Esophagus muscularis mucosa (tissue), 4 donors: ENCODE measurements at regions not wholly inside any gene's neighbourhood (a gene's known extent, or its start where the extent isn't known, plus 50 kb on each side); places are given as distances from the start of the nearest gene placed in this dataset.

Experiments used
- DNase-seq: peaks from one replicate; pipeline ENCODE4 v3.0.0-alpha.2; 2017; ENCODE audit errors: extremely low spot score
- H3K27ac ChIP-seq, 4 donors: fragments of 200-600 bp; sonication (generic); replicated peaks in 1 of 4; 1 replicate in 3 of 4; 2 replicates in 1 of 4; pipeline ENCODE4 v1.5.1; 2016 to 2019; ENCODE audit warnings: mild to moderate bottlenecking in 1 of 4
- H3K27me3 ChIP-seq, 4 donors: fragments of 200-600 bp; sonication (generic); one replicate each; pipeline versions ENCODE4 v1.5.1 to v1.6.0; 2016 to 2019
- H3K36me3 ChIP-seq, 4 donors: fragments of 200-600 bp; sonication (generic); one replicate each; pipeline ENCODE4 v1.5.1; 2016 to 2019
- H3K4me1 ChIP-seq, 4 donors: fragments of 200-600 bp; sonication (generic); one replicate each; pipeline ENCODE4 v1.5.1; 2016 to 2019
- H3K4me3 ChIP-seq, 4 donors: fragments of 200-600 bp; sonication (generic); 1 replicate in 2 of 4; 2 replicates in 2 of 4; pipeline ENCODE4 v1.5.1; 2016 to 2019; ENCODE audit warnings: mild to moderate bottlenecking in 4 of 4, moderate library complexity in 1 of 4
- H3K9me3 ChIP-seq, 4 donors: fragments of 200-600 bp; sonication (generic); 1 replicate in 3 of 4; 2 replicates in 1 of 4; pipeline ENCODE4 v1.5.1; 2016 to 2019
- EP300 ChIP-seq: sonication (generic); formaldehyde crosslinking; IDR thresholded peaks from one replicate; pipeline ENCODE4 v1.6.1; 2017; ENCODE audit warnings: antibody characterized with exemption
- POLR2A ChIP-seq: fragments of 450-650 bp; IDR thresholded peaks from one replicate; pipeline ENCODE4 v1.6.1; 2017; ENCODE audit warnings: antibody characterized with exemption, moderate library complexity, mild to moderate bottlenecking, low read depth
- POLR2AphosphoS5 ChIP-seq, 2 donors: sonication (generic); formaldehyde crosslinking; IDR thresholded peaks; one replicate each; pipeline ENCODE4 v1.6.1; 2017; ENCODE audit warnings: antibody characterized with exemption in 2 of 2
- WGBS: methylation state at CpG from one replicate; pipeline ENCODE4 v1.1.5; 2018; 5-methylcytosine and 5-hydroxymethylcytosine counted together
- intact Hi-C: fragments of 100-400 bp; cut with DNase I; formaldehyde crosslinking; loops from one replicate; pipeline ENCODE4 v1.15.1; 2023
- TF ChIP-seq, protein P1 (sequence below), 3 experiments: fragments of 200-600 bp in 2 of 3; fragments of 450-650 bp in 1 of 3; sonication (generic) in 2 of 3; IDR thresholded peaks; one replicate each; pipeline ENCODE4 v1.5.1; 2017 to 2019; ENCODE audit warnings: antibody characterized with exemption in 3 of 3, mild to moderate bottlenecking in 2 of 3, moderate library complexity in 1 of 3

DNA sequence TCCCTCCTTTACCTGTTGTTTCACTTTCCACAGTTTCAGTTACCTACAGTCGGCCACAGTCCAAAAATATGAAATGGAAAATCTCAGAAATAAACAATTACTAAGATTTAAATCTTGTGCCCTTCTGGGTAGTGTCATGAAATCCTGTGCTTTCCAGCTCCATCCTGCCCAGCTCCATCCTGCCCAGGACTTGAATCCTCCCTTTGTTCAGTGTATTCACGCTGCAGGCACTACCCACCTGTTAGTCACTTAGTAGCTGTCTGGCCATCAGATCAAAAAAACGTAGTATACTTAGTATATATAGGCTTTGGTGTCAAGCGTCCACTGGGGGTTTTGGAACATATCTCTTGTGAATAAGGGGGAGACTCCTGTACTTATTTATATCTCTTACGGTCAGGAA lies 329.0 kb upstream of the SEMA6D start:
- intact Hi-C loops: no loop called here
- TF ChIP-seq, protein P1, sequence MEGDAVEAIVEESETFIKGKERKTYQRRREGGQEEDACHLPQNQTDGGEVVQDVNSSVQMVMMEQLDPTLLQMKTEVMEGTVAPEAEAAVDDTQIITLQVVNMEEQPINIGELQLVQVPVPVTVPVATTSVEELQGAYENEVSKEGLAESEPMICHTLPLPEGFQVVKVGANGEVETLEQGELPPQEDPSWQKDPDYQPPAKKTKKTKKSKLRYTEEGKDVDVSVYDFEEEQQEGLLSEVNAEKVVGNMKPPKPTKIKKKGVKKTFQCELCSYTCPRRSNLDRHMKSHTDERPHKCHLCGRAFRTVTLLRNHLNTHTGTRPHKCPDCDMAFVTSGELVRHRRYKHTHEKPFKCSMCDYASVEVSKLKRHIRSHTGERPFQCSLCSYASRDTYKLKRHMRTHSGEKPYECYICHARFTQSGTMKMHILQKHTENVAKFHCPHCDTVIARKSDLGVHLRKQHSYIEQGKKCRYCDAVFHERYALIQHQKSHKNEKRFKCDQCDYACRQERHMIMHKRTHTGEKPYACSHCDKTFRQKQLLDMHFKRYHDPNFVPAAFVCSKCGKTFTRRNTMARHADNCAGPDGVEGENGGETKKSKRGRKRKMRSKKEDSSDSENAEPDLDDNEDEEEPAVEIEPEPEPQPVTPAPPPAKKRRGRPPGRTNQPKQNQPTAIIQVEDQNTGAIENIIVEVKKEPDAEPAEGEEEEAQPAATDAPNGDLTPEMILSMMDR (IDR thresholded peaks at IDR 0.05): no peak
- TF ChIP-seq POLR2AphosphoS5 (IDR thresholded peaks at IDR 0.05): no peak
- TF ChIP-seq EP300: no peak
- TF ChIP-seq POLR2A: no peak
- WGBS: 78% methylated on average over 5 of the region's 5 CpGs
- DNase-seq: no peak
- H3K9me3 ChIP-seq: no peaks in the 10 kb centered on the region
- H3K27ac ChIP-seq: no peak overlapping the region
- no peaks in the 10 kb centered on the region for H3K36me3 ChIP-seq
- H3K27me3 ChIP-seq: no peaks in the 10 kb centered on the region
- H3K4me3 ChIP-seq: no peak overlapping the region
- H3K4me1 ChIP-seq: peaks cover 0 to 16% (median 12%) of the 10 kb centered on the region in 4 donors

DNA sequence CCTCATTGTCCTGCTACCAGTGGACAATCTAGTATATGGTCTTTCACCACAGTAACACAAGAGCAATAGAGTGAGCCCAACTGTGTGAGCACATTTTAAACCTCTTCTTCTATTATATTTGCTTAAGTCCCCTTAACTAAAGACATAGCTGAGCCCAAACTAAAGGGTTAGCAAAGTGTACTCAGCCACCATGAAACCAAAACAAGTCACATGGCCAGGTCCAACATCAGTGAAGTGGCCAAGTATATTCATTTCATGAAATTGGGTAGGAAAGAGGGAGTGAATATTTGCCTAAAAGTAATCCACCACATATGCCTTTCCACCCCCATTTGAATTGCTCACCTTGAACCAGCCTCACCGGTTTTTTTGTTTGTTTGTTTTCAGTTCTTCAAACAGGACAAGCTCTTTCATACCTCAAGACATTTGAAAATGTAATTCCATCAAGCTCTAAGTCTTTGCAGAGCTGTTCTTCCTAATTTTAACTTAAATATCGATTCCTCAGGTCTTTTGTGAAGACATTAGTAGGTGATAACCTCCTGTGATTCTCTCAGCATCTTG lies 327.0 kb upstream of the SEMA6D start:
- no peak overlapping the region for H3K4me3 ChIP-seq
- intact Hi-C loops: no loop called here
- no peak for TF ChIP-seq POLR2A
- TF ChIP-seq POLR2AphosphoS5 (IDR thresholded peaks at IDR 0.05): no peak
- no peak for TF ChIP-seq EP300
- TF ChIP-seq, protein P1 (IDR thresholded peaks at IDR 0.05): no peak
- H3K36me3 ChIP-seq: no peaks in the 10 kb centered on the region
- DNase-seq: no peak
- H3K27ac ChIP-seq: no peak overlapping the region
- no peaks in the 10 kb centered on the region for H3K9me3 ChIP-seq
- H3K27me3 ChIP-seq: no peaks in the 10 kb centered on the region
- no peaks in the 10 kb centered on the region for H3K4me1 ChIP-seq
- 97% methylated on average over 2 of the region's 2 CpGs for WGBS

DNA sequence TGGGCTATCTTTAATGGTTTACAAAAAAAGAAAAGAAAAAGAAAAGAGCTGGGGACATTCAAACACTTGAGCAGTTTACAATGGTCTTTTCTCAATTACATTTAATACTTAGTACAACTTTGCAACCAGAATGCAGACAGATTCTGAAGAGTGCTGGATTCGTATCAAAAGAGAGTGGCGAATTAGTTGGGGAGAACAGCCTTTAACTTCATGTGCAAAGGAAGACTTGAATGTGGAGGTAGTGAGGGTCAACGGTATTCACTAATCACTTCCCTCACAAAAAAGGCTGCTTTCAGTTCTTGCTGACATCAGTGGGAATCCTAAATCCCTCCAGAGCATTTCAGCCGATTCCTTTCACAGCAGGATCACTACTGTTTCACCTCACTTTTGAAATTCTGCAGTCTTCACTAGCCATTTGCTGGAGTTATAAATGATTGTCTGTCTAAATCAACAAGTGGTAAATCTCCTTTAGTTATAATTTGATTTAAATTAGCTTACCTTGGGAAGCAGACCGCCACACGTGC lies 323.0 kb upstream of the SEMA6D start:
- intact Hi-C loops: no loop called here
- H3K36me3 ChIP-seq: no peaks in the 10 kb centered on the region
- H3K27me3 ChIP-seq: no peaks in the 10 kb centered on the region
- H3K27ac ChIP-seq: no peak overlapping the region
- no peaks in the 10 kb centered on the region for H3K9me3 ChIP-seq
- H3K4me3 ChIP-seq: no peak overlapping the region
- DNase-seq: no peak
- TF ChIP-seq POLR2A (no peak), EP300 (no peak), POLR2AphosphoS5 (IDR thresholded peaks at IDR 0.05) (no peak)
- TF ChIP-seq, protein P1 (IDR thresholded peaks at IDR 0.05): no peak
- H3K4me1 ChIP-seq: peaks cover 7 to 19% (median 13%) of the 10 kb centered on the region in 4 donors
- WGBS: 83% methylated on average over 6 of the region's 6 CpGs

DNA sequence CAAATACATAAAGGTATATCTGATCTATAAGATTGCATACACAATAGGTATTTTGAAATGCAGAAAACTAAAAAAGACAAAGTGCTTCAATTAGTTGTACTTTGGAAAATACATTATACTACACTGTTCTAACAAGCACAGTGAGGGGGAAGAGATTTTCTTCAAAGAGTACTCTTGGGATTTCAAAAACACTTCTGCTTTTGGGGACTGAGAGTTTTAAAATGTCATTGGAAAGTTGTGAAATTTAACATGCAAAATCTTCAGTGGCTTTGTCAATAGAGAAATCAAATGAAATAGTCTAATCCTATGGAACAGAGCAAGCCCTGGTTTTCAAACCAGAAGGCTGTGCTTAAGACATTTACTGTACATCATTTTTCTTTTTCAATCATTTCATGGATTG lies 322.2 kb upstream of the SEMA6D start:
- Histone ChIP-seq H3K27ac (no peak overlapping the region), H3K4me1 (peaks cover 7 to 19% (median 13%) of the 10 kb centered on the region in 4 donors), H3K9me3 (no peaks in the 10 kb centered on the region), H3K27me3 (no peaks in the 10 kb centered on the region), H3K36me3 (no peaks in the 10 kb centered on the region), H3K4me3 (no peak overlapping the region)
- TF ChIP-seq, protein P1 (IDR thresholded peaks at IDR 0.05): no peak
- TF ChIP-seq POLR2AphosphoS5 (IDR thresholded peaks at IDR 0.05) (no peak), EP300 (no peak), POLR2A (no peak)
- no peak for DNase-seq
- intact Hi-C loops: no loop called here

DNA sequence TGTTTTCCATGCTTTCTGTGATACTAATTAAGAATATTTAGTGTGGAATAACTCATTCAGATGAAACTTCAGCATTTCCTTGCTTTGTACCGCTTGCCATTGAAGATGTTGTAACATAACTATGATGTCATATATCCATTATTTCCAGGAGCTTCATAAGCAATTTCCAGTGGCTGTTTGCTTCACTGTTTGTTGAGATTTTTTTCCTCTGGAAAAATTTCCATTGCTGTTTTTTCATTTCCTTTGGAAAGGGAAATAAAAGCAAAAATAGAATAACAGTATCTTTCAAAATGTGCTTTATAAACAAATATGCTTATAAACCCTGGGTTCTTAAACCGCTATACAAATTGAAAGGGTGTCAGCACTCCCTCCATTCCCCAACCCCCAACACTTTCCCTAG lies 319.6 kb upstream of the SEMA6D start:
- no peak for DNase-seq
- intact Hi-C loops: no loop called here
- peak overlapping the region in 1 of 4 donors; percentile 29 for H3K27ac ChIP-seq
- no peaks in the 10 kb centered on the region for H3K36me3 ChIP-seq
- no peaks in the 10 kb centered on the region for H3K9me3 ChIP-seq
- no peak for TF ChIP-seq POLR2A
- TF ChIP-seq EP300: no peak
- TF ChIP-seq, protein P1 (IDR thresholded peaks at IDR 0.05): no peak
- TF ChIP-seq POLR2AphosphoS5 (IDR thresholded peaks at IDR 0.05): no peak
- H3K4me3 ChIP-seq: no peak overlapping the region
- WGBS: 73% methylated on average over 2 of the region's 2 CpGs
- H3K27me3 ChIP-seq: no peaks in the 10 kb centered on the region
- H3K4me1 ChIP-seq: peaks cover 7 to 19% (median 13%) of the 10 kb centered on the region in 4 donors
